Liver (tissue), 8 donors: ENCODE measurements at regions not wholly inside any gene's neighbourhood (a gene's known extent, or its start where the extent isn't known, plus 50 kb on each side); places are given as distances from the start of the nearest gene placed in this dataset.

Experiments used
- DNase-seq: peaks from one replicate; pipeline ENCODE4 v3.0.0-alpha.2; 2017; ENCODE audit warnings: low spot score
- H3K27ac ChIP-seq, 2 donors: one replicate each; pipeline ENCODE4 v1.7.0; 2013; ENCODE audit warnings: inconsistent platforms in 2 of 2, low read length in 2 of 2, control low read depth in 1 of 2, low read depth in 1 of 2, mild to moderate bottlenecking in 1 of 2
- H3K27me3 ChIP-seq, 4 donors: one replicate each; pipeline versions ENCODE4 v1.6.1 to v1.7.0; 2013; ENCODE audit warnings: low read length in 3 of 4, inconsistent platforms in 1 of 4, mild to moderate bottlenecking in 1 of 4, moderate library complexity in 1 of 4; ENCODE audit not compliant: control insufficient read depth in 4 of 4, insufficient read depth in 4 of 4
- H3K36me3 ChIP-seq, 4 donors: one replicate each; pipeline versions ENCODE4 v1.6.1 to v1.7.0; 2013; ENCODE audit warnings: low read length in 3 of 4, mild to moderate bottlenecking in 3 of 4, low read depth in 1 of 4, moderate library complexity in 1 of 4; ENCODE audit not compliant: control insufficient read depth in 4 of 4, insufficient read depth in 3 of 4
- H3K4me1 ChIP-seq, 4 donors: one replicate each; pipeline versions ENCODE4 v1.6.1 to v1.7.0; 2013; ENCODE audit warnings: low read length in 3 of 4, mild to moderate bottlenecking in 3 of 4, moderate library complexity in 1 of 4; ENCODE audit not compliant: control insufficient read depth in 4 of 4, insufficient read depth in 4 of 4
- H3K4me3 ChIP-seq, 3 donors: one replicate each; pipeline versions ENCODE4 v1.6.1 to v1.7.0; 2013; ENCODE audit warnings: low read length in 3 of 3, control low read depth in 1 of 3, low read depth in 1 of 3, mild to moderate bottlenecking in 1 of 3
- H3K9ac ChIP-seq, 2 donors: one replicate each; pipeline ENCODE4 v1.7.0; 2013; ENCODE audit warnings: low read length in 2 of 2, mild to moderate bottlenecking in 2 of 2, moderate library complexity in 2 of 2, control low read depth in 1 of 2, low read depth in 1 of 2
- H3K9me3 ChIP-seq, 4 donors: one replicate each; pipeline versions ENCODE4 v1.6.1 to v1.7.0; 2013; ENCODE audit warnings: low read length in 3 of 4; ENCODE audit not compliant: control insufficient read depth in 4 of 4
- EGR1 ChIP-seq, 2 donors: IDR thresholded peaks; 2 replicates each; pipeline ENCODE4 v1.6.1; 2016 to 2018; ENCODE audit warnings: antibody characterized with exemption in 2 of 2, low read depth in 2 of 2
- FOXA1 ChIP-seq: IDR thresholded peaks from 2 replicates; pipeline ENCODE4 v1.6.1; 2016; ENCODE audit warnings: antibody characterized with exemption
- FOXA2 ChIP-seq: IDR thresholded peaks from 2 replicates; pipeline ENCODE4 v1.6.1; 2016; ENCODE audit warnings: antibody characterized with exemption
- GABPA ChIP-seq, 2 donors: IDR thresholded peaks in 1 of 2; conservative IDR thresholded peaks in 1 of 2; 2 replicates each; pipeline ENCODE4 v1.6.1; 2016; ENCODE audit warnings: antibody characterized with exemption in 2 of 2, mild to moderate bottlenecking in 1 of 2, moderate library complexity in 1 of 2
- HNF4A ChIP-seq, 2 donors: conservative IDR thresholded peaks; 2 replicates each; pipeline ENCODE4 v1.6.1; 2016; ENCODE audit warnings: antibody characterized with exemption in 2 of 2, mild to moderate bottlenecking in 2 of 2
- HNF4G ChIP-seq: IDR thresholded peaks from 2 replicates; pipeline ENCODE4 v1.6.1; 2016; ENCODE audit warnings: antibody characterized with exemption
- JUND ChIP-seq, 2 donors: IDR thresholded peaks; 2 replicates each; pipeline ENCODE4 v1.6.1; 2016; ENCODE audit warnings: antibody characterized with exemption in 2 of 2
- MAX ChIP-seq: IDR thresholded peaks from 2 replicates; pipeline ENCODE4 v1.6.1; 2016; ENCODE audit warnings: antibody characterized with exemption
- NR2F2 ChIP-seq: IDR thresholded peaks from 2 replicates; pipeline ENCODE4 v1.6.1; 2016; ENCODE audit warnings: antibody characterized with exemption
- RAD21 ChIP-seq, 2 donors: IDR thresholded peaks; 2 replicates each; pipeline ENCODE4 v1.6.1; 2016; ENCODE audit warnings: antibody characterized with exemption in 2 of 2, mild to moderate bottlenecking in 2 of 2
- RXRA ChIP-seq, 2 donors: IDR thresholded peaks; 2 replicates each; pipeline ENCODE4 v1.6.1; 2017 to 2018; ENCODE audit warnings: antibody characterized with exemption in 2 of 2, mild to moderate bottlenecking in 1 of 2
- SP1 ChIP-seq: IDR thresholded peaks from 2 replicates; pipeline ENCODE4 v1.6.1; 2018; ENCODE audit warnings: antibody characterized with exemption, mild to moderate bottlenecking
- TAF1 ChIP-seq: conservative IDR thresholded peaks from 2 replicates; pipeline ENCODE4 v1.6.1; 2016; ENCODE audit warnings: antibody characterized with exemption, mild to moderate bottlenecking
- YY1 ChIP-seq: IDR thresholded peaks from 2 replicates; pipeline ENCODE4 v1.6.1; 2016; ENCODE audit warnings: antibody characterized with exemption, mild to moderate bottlenecking
- WGBS: extraction: QIAGEN DNeasy Blood & Tissue Kit; methylation state at CpG from one replicate; pipeline ENCODE4 v1.1.7; 2013; 5-methylcytosine and 5-hydroxymethylcytosine counted together
- TF ChIP-seq, protein P1 (sequence below): fragments of 150-350 bp; IDR thresholded peaks from 2 replicates; pipeline ENCODE4 v1.5.1; 2017; ENCODE audit warnings: improper control_type of control experiment, low read depth, low read length; ENCODE audit not compliant: missing input control
- TF ChIP-seq, protein P2 (sequence below): IDR thresholded peaks from 2 replicates; pipeline ENCODE4 v1.6.1; 2016; ENCODE audit warnings: antibody characterized with exemption
- donor health status: healthy.
- donor health status: healthy.
- donor health status: healthy.
- donor health status: healthy.
- donor health status: healthy.

- WGBS, result 89% methylated on average over 5 of the region's 5 CpGs
- Histone ChIP-seq H3K9ac (no peak overlapping the region), H3K36me3 (no peaks in the 10 kb centered on the region), H3K27me3 (no peaks in the 10 kb centered on the region), H3K4me1 (peaks cover 0 to 1% (median 0%) of the 10 kb centered on the region in 4 donors), H3K27ac (no peak overlapping the region), H3K9me3 (no peaks in the 10 kb centered on the region), H3K4me3 (no peak overlapping the region)
- no peak for TF ChIP-seq HNF4G
- TF ChIP-seq HNF4A (conservative IDR thresholded peaks at IDR 0.05), result no peak
- TF ChIP-seq RAD21 (IDR thresholded peaks at IDR 0.05), result no peak
- no peak for TF ChIP-seq NR2F2
- TF ChIP-seq JUND (IDR thresholded peaks at IDR 0.05), result no peak
- TF ChIP-seq SP1, result no peak
- no peak for TF ChIP-seq FOXA1
- no peak for DNase-seq
Measured at GRCh38 chr6:148286563-148286962, 56.1 kb upstream of the SASH1 start.

DNA sequence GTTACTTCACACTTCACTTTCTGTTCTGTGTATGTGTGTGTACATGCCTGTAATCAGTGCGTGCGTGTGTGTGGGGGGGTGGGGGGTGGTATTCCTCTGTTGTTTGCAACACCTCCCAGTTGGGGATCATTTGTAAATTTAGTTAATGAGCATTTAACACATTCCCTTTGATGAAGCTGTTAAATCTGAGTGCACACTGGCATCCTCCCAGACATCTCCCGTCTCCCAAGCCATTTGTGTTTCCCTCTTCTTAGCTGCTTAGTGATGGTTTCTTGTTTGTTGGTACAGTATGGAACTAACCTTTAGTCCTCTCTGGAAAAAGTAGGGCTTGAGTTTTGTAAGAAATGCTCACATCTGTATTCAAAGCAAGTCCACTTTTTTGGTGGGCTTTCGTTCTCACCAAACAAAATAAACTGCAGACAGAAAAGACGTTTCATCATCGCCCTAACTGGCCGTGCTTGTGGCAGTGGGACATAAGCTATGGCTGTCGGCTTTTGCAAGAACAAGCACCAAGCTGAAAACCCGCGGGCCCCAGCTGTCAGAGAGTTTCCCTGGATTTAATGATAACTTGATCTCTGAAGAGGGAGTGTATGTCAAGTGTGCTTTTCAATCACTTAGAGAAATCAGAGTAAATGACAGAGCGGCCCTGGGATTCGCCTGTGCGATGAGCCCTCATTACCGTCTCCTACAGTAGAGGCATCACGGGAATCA lies 54.9 kb upstream of the SASH1 start:
- H3K4me1 ChIP-seq, result peaks cover 0 to 1% (median 0%) of the 10 kb centered on the region in 4 donors
- no peak overlapping the region for H3K4me3 ChIP-seq
- no peak overlapping the region for H3K27ac ChIP-seq
- no peak for TF ChIP-seq NR2F2
- TF ChIP-seq FOXA2, result no peak
- no peak for TF ChIP-seq RAD21 (IDR thresholded peaks at IDR 0.05)
- TF ChIP-seq FOXA1, result no peak
- no peak for TF ChIP-seq YY1
- TF ChIP-seq MAX, result no peak
- TF ChIP-seq RXRA (IDR thresholded peaks at IDR 0.05), result no peak
- no peak for TF ChIP-seq TAF1
- TF ChIP-seq, protein P1, sequence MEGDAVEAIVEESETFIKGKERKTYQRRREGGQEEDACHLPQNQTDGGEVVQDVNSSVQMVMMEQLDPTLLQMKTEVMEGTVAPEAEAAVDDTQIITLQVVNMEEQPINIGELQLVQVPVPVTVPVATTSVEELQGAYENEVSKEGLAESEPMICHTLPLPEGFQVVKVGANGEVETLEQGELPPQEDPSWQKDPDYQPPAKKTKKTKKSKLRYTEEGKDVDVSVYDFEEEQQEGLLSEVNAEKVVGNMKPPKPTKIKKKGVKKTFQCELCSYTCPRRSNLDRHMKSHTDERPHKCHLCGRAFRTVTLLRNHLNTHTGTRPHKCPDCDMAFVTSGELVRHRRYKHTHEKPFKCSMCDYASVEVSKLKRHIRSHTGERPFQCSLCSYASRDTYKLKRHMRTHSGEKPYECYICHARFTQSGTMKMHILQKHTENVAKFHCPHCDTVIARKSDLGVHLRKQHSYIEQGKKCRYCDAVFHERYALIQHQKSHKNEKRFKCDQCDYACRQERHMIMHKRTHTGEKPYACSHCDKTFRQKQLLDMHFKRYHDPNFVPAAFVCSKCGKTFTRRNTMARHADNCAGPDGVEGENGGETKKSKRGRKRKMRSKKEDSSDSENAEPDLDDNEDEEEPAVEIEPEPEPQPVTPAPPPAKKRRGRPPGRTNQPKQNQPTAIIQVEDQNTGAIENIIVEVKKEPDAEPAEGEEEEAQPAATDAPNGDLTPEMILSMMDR, result no peak
- TF ChIP-seq EGR1 (IDR thresholded peaks at IDR 0.05; ENCODE audit: low read depth in 2 of 2), result no peak
- TF ChIP-seq JUND (IDR thresholded peaks at IDR 0.05), result no peak
- TF ChIP-seq SP1, result no peak
- TF ChIP-seq HNF4G, result no peak
- TF ChIP-seq, protein P2, sequence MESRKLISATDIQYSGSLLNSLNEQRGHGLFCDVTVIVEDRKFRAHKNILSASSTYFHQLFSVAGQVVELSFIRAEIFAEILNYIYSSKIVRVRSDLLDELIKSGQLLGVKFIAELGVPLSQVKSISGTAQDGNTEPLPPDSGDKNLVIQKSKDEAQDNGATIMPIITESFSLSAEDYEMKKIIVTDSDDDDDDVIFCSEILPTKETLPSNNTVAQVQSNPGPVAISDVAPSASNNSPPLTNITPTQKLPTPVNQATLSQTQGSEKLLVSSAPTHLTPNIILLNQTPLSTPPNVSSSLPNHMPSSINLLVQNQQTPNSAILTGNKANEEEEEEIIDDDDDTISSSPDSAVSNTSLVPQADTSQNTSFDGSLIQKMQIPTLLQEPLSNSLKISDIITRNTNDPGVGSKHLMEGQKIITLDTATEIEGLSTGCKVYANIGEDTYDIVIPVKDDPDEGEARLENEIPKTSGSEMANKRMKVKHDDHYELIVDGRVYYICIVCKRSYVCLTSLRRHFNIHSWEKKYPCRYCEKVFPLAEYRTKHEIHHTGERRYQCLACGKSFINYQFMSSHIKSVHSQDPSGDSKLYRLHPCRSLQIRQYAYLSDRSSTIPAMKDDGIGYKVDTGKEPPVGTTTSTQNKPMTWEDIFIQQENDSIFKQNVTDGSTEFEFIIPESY, result no peak
- TF ChIP-seq GABPA (IDR thresholded peaks at IDR 0.05 in 1 of 2, conservative IDR thresholded peaks at IDR 0.05 in 1 of 2), result no peak
- H3K9me3 ChIP-seq, result no peaks in the 10 kb centered on the region
- no peak overlapping the region for H3K9ac ChIP-seq
- 92% methylated on average over 15 of the region's 15 CpGs for WGBS
- no peaks in the 10 kb centered on the region for H3K27me3 ChIP-seq
- H3K36me3 ChIP-seq, result no peaks in the 10 kb centered on the region
- DNase-seq, result no peak
